ENCODE measurements at regions not wholly inside any gene's neighbourhood (a gene's known extent, or its start where the extent isn't known, plus 50 kb on each side); places are given as distances from the start of the nearest gene placed in this dataset.

DNA sequence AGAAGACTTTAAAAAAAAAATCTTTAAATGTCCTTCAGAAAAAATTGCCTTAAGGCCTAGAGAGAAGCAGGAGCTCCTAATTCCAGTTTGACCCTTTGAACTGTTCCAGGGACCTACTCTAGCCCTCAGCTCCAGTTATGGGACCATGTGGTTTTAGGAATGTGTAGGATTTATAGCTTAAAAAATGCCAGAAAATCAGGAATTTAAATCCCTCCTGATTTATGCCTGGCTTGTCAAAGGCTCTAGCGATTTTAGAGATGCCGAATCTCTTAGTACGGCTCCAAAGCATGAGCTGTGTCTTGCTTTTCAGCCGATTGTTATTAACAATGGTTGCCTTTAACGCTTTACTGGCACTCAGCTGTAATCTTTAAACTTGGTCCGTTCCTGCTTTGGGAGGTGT, 130.6 kb upstream of the NPVF start:
- TF ChIP-seq, protein P1, sequence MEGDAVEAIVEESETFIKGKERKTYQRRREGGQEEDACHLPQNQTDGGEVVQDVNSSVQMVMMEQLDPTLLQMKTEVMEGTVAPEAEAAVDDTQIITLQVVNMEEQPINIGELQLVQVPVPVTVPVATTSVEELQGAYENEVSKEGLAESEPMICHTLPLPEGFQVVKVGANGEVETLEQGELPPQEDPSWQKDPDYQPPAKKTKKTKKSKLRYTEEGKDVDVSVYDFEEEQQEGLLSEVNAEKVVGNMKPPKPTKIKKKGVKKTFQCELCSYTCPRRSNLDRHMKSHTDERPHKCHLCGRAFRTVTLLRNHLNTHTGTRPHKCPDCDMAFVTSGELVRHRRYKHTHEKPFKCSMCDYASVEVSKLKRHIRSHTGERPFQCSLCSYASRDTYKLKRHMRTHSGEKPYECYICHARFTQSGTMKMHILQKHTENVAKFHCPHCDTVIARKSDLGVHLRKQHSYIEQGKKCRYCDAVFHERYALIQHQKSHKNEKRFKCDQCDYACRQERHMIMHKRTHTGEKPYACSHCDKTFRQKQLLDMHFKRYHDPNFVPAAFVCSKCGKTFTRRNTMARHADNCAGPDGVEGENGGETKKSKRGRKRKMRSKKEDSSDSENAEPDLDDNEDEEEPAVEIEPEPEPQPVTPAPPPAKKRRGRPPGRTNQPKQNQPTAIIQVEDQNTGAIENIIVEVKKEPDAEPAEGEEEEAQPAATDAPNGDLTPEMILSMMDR (conservative IDR thresholded peaks at IDR 0.05; ENCODE audit: low read length): no peak
- no peak for DNase-seq (ENCODE audit: low read depth)
- no peak overlapping the region for H3K4me3 ChIP-seq (ENCODE audit: low read length)

DNA sequence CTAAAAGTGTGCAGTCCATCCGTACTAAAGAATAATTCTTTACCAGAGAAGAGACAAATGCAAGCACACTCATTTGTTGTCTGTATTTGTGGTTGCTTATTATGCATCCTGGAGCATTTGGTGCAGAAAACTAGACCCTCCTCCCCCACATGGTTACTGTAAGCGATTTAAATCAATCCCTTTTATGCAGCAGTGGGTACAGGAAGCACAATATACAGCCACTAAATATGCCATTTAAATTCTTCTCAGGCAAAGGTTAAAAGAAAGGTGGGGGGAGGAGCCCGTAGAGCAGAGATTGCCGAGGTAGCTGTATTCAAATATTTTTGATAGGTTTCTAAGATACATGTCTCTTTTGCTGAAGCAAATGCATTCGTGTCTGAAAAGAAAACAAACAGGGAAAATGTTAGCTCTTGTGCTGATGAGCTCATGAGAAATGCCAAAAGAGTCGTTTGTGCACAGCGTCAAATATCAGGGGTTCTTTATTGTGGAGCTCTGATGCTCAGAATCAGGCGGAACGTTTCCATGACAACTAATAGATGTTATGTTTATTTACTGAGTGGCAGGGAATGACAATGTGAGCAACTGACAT, 131.3 kb upstream of the NPVF start:
- DNase-seq (ENCODE audit: low read depth): no peak
- TF ChIP-seq, protein P1 (conservative IDR thresholded peaks at IDR 0.05; ENCODE audit: low read length): no peak
- no peak overlapping the region for H3K4me3 ChIP-seq (ENCODE audit: low read length)

GRCh38 chr7:25360451-25360850, 132.2 kb upstream of the NPVF start:
- no peak overlapping the region for H3K4me3 ChIP-seq (ENCODE audit: low read length)
- TF ChIP-seq, protein P1 (conservative IDR thresholded peaks at IDR 0.05; ENCODE audit: low read length): no peak
- DNase-seq (ENCODE audit: low read depth): no peak

DNA sequence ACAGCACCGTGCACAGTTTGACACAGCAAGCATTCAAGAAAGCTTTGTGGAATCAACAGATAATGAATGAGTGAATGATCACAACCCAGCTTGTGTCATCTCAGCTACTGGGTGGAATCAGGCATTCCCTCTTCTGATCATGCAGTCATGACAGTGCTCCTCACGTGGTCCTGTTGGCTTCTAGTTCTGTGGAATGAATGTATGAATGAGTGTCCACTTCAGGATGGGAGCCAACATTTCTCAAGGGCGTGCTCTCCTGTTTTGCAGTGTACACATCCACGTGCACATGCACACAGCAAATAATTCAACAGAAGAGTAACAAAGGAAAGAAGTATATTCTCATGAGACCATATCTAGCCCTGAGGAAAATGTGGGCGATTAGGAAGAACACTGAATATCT, 133.1 kb upstream of the NPVF start:
- DNase-seq (ENCODE audit: low read depth): no peak
- H3K4me3 ChIP-seq (ENCODE audit: low read length): no peak overlapping the region
- TF ChIP-seq, protein P1 (conservative IDR thresholded peaks at IDR 0.05; ENCODE audit: low read length): no peak

- TF ChIP-seq, protein P1 (conservative IDR thresholded peaks at IDR 0.05; ENCODE audit: low read length): no peak
- no peak overlapping the region for H3K4me3 ChIP-seq (ENCODE audit: low read length)
- peak; percentile 26 for DNase-seq (ENCODE audit: low read depth)
These were observed 133.6 kb upstream of the NPVF start for GRCh38 chr7:25361863-25362262.

DNA sequence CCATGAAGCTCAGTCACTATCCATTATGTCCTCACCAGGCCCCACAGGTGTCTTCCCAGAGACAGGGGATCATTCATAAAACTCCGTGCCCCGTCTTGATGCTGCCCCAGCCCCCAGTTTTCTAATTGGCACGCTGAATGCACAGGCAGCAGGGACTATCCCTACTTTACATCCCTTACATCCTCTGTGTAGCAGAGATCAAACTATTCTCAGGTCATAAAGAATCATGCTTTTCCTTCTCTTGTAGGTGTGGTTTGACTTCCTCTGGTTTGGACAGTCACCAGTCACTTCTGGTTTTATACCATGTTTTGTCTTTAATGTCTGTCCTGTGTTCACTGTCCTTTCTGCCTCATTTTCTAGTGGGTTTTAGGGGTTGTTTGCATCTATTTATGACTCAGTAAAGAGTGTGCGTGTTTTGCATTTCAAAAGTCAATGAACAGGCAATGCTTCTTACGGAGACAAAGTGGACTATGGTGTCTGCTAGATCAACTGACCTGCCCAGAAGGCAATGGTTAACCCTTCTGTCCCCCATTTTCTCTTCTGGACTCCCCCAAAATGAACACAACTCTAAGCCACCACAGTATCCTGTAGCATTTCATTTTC, 140.4 kb upstream of the NPVF start:
- TF ChIP-seq, protein P1 (conservative IDR thresholded peaks at IDR 0.05; ENCODE audit: low read length): no peak
- no peak overlapping the region for H3K4me3 ChIP-seq (ENCODE audit: low read length)
- no peak for DNase-seq (ENCODE audit: low read depth)

DNA sequence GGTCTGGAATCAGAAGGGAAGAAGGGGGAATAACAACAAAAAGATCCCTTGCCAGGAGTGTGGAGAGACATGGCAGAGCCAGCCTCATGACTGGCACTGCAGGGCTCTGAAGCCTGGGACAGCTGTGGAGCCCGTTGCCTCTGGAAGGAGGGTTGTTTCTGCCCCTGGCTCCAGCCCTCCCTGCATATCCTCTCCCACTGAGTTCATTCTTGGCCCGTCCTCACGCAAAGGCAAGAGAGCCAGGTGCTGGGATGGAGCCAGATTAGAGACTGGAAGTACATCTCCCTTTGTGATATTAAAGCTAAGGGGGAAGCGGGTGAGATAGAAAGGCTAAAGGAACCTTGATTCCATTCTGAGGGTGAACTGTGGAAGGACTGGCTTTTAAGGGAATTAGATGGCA, 141.5 kb upstream of the NPVF start:
- H3K4me3 ChIP-seq (ENCODE audit: low read length): no peak overlapping the region
- TF ChIP-seq, protein P1 (conservative IDR thresholded peaks at IDR 0.05; ENCODE audit: low read length): no peak
- no peak for DNase-seq (ENCODE audit: low read depth)
